K562 (cell line): ENCODE measurements at regions not wholly inside any gene's neighbourhood (a gene's known extent, or its start where the extent isn't known, plus 50 kb on each side); places are given as distances from the start of the nearest gene placed in this dataset.

Experiments used
- ATAC-seq: fragments of 200-7000 bp; cut with Tn5 transposase; 3 replicates; pipeline ENCODE4 v1.9.1; 2020; ENCODE audit warnings: moderate library complexity
- BruUV-seq: library from RNA; stranded (reverse); fragments of 400-500 nt; replicated peaks from 2 replicates; lab custom pipeline; 2021; lab: Mats Ljungman, UMichigan
- CTCF ChIA-PET: fragments of 300-600 bp; formaldehyde crosslinking; extraction: SDS; loops from one replicate; lab custom pipeline; 2021; ENCODE audit warnings: low intra/inter-chr PET ratio; lab: Yijun Ruan, JAX
- POLR2A ChIA-PET: fragments of 300-600, 350-650 bp; sonication (Branson Sonifier 250); formaldehyde crosslinking; extraction: SDS; loops from one replicate; lab custom pipeline; 2021; ENCODE audit warnings: antibody characterized with exemption, inconsistent platforms; lab: Yijun Ruan, JAX
- DNase-seq, 4 experiments: peaks; one replicate each; pipeline versions ENCODE4 v3.0.0 to v3.0.0-alpha.2; 2011 to 2018; ENCODE audit warnings: low spot score in 3 of 4, mixed read lengths in 3 of 4; ENCODE audit errors: extremely low read depth in 1 of 4
- FAIRE-seq: peaks from 2 replicates; lab custom pipeline; 2011; peaks lifted over from hg19 to GRCh38; lab: Jason Lieb, UNC
- H2AFZ ChIP-seq: 2 replicates; pipeline ENCODE4 v1.6.0; 2011; ENCODE audit warnings: low read depth, low read length, control low read depth, inconsistent platforms
- H3K27ac ChIP-seq: fragments of 200-600 bp; 3 replicates; pipeline ENCODE4 v1.8.0; 2011; ENCODE audit warnings: low read depth, mild to moderate bottlenecking, control low read depth, inconsistent platforms, low read length, moderate library complexity, mixed read lengths; ENCODE audit errors: extremely low read depth
- H3K27me3 ChIP-seq, 2 experiments: fragments of 300-600 bp in 1 of 2; 2 replicates in 1 of 2; 3 replicates in 1 of 2; pipeline versions ENCODE4 v1.6.0 to v1.8.0; 2011; ENCODE audit warnings: inconsistent platforms in 2 of 2, low read length in 2 of 2, mild to moderate bottlenecking in 1 of 2, mixed read lengths in 1 of 2, moderate library complexity in 1 of 2; ENCODE audit not compliant: control insufficient read depth in 2 of 2, insufficient read depth in 2 of 2
- H3K36me3 ChIP-seq: fragments of 300-600 bp; 3 replicates; pipeline ENCODE4 v1.8.0; 2011; ENCODE audit warnings: mild to moderate bottlenecking, low read length, inconsistent platforms; ENCODE audit not compliant: control insufficient read depth, insufficient read depth
- H3K4me1 ChIP-seq, 2 experiments: fragments of 200-600 bp in 1 of 2; replicated peaks in 1 of 2; 2 replicates in 1 of 2; 3 replicates in 1 of 2; pipeline versions ENCODE4 v1.5.1 to v1.8.0; 2011; ENCODE audit warnings: inconsistent platforms in 2 of 2, low read length in 2 of 2, mild to moderate bottlenecking in 1 of 2, mixed read lengths in 1 of 2, moderate library complexity in 1 of 2; ENCODE audit not compliant: control insufficient read depth in 2 of 2, insufficient read depth in 2 of 2
- H3K4me2 ChIP-seq: 2 replicates; pipeline ENCODE4 v1.6.1; 2011; ENCODE audit warnings: low read length, control low read depth, inconsistent platforms, mixed read lengths; ENCODE audit not compliant: insufficient read depth
- H3K4me3 ChIP-seq: fragments of 200-600 bp; sonication (generic), shearing (Covaris generic); 2 replicates; pipeline ENCODE4 v1.5.1; 2016; ENCODE audit warnings: control low read depth, inconsistent platforms
- H3K79me2 ChIP-seq: fragments of 200-600 bp; 3 replicates; pipeline ENCODE4 v1.8.0; 2011; ENCODE audit warnings: low read length, inconsistent platforms; ENCODE audit not compliant: control insufficient read depth, insufficient read depth
- H3K9ac ChIP-seq, 2 experiments: 2 replicates each; pipeline versions ENCODE4 v1.6.0 to v1.6.1; 2011; ENCODE audit warnings: low read depth in 2 of 2, low read length in 2 of 2, control low read depth in 1 of 2, inconsistent platforms in 1 of 2, mild to moderate bottlenecking in 1 of 2, mixed read lengths in 1 of 2; ENCODE audit not compliant: insufficient read depth in 1 of 2
- H3K9me1 ChIP-seq: one replicate; pipeline ENCODE4 v1.6.0; 2011; ENCODE audit warnings: inconsistent platforms, mild to moderate bottlenecking, low read length, moderate library complexity; ENCODE audit not compliant: control insufficient read depth, insufficient read depth
- H3K9me3 ChIP-seq: replicated peaks from 2 replicates; pipeline ENCODE4 v1.5.1; 2011; ENCODE audit warnings: low read depth, low read length, inconsistent platforms; ENCODE audit not compliant: control insufficient read depth, insufficient read depth
- H4K20me1 ChIP-seq: replicated peaks from 2 replicates; pipeline ENCODE4 v1.6.1; 2011; ENCODE audit warnings: low read length, inconsistent platforms, mixed read lengths; ENCODE audit not compliant: control insufficient read depth, insufficient read depth
- CBFB ChIP-seq: sonication (generic); formaldehyde crosslinking; IDR thresholded peaks from 2 replicates; pipeline ENCODE4 v1.4.0; 2020; ENCODE audit warnings: mild to moderate bottlenecking, missing genetic modification reagents
- MEF2D ChIP-seq: conservative IDR thresholded peaks from 2 replicates; pipeline ENCODE4 v1.6.1; 2016; ENCODE audit warnings: low read depth, missing genetic modification characterization, missing compliant biosample characterization
- NR2C1 ChIP-seq, 2 experiments: fragments of 450-650 bp; IDR thresholded peaks; 2 replicates each; pipeline ENCODE4 v1.6.1; 2017; ENCODE audit warnings: mild to moderate bottlenecking in 2 of 2, antibody characterized with exemption in 1 of 2, inconsistent platforms in 1 of 2, missing compliant biosample characterization in 1 of 2, missing genetic modification characterization in 1 of 2
- PKNOX1 ChIP-seq: fragments of 450-650 bp; IDR thresholded peaks from 2 replicates; pipeline ENCODE4 v1.6.1; 2016
- RBM34 ChIP-seq: fragments of 200-400 bp; formaldehyde crosslinking; IDR thresholded peaks from 2 replicates; pipeline ENCODE4 v1.6.1; 2018; ENCODE audit warnings: low read length, borderline replicate concordance; ENCODE audit not compliant: insufficient read depth
- THRB ChIP-seq: fragments of 450-650 bp; formaldehyde crosslinking; conservative IDR thresholded peaks from 2 replicates; pipeline ENCODE4 v1.4.0; 2022; ENCODE audit warnings: mild to moderate bottlenecking, missing genetic modification characterization
- ZNF239 ChIP-seq: fragments of 250-450 bp; sonication (Bioruptor Pico); IDR thresholded peaks from 2 replicates; pipeline ENCODE4 v1.4.0; 2020; ENCODE audit warnings: mild to moderate bottlenecking
- WGBS: fragments of 100-300 bp; shearing (Covaris generic); methylation state at CpG from one replicate; pipeline ENCODE4 v1.1.6; 2016; ENCODE audit warnings: low coverage, mixed read lengths; ENCODE audit not compliant: insufficient coverage; ENCODE audit errors: missing lambda C conversion rate; 5-methylcytosine and 5-hydroxymethylcytosine counted together
- in situ Hi-C: fragments of 300-500 bp; cut with MboI; formaldehyde crosslinking; loops from 4 replicates; pipeline ENCODE4 v1.15.0; 2018; ENCODE audit warnings: inconsistent platforms, mixed read lengths
- intact Hi-C: fragments of 100-400 bp; cut with micrococcal nuclease; formaldehyde crosslinking; loops from 2 replicates; pipeline ENCODE4 v1.14.2; 2022

GRCh38 chr13:82791035-82791434 lies 1091.2 kb downstream of the SLITRK1 start:
- Histone ChIP-seq H3K27me3 (no peaks in the 10 kb centered on the region), H2AFZ (no peak overlapping the region), H3K9me3 (no peaks in the 10 kb centered on the region), H3K36me3 (no peaks in the 10 kb centered on the region), H4K20me1 (no peaks in the 10 kb centered on the region), H3K9ac (no peak overlapping the region), H3K9me1 (no peaks in the 10 kb centered on the region), H3K4me1 (no peaks in the 10 kb centered on the region), H3K4me3 (no peak overlapping the region), H3K79me2 (no peaks in the 10 kb centered on the region), H3K4me2 (no peak overlapping the region), H3K27ac (no peak overlapping the region)
- no TSS peak for BruUV-seq
- FAIRE-seq (no peak), DNase-seq (no peak), ATAC-seq (no peak)
- WGBS = 3% methylated on average over 4 of the region's 4 CpGs
- in situ Hi-C loops = no loop called here
- CTCF ChIA-PET = no interaction called here
- intact Hi-C loops = no loop called here
- TF ChIP-seq THRB (CRISPR knock-in tag) = no peak
- TF ChIP-seq ZNF239 (CRISPR knock-in tag) = no peak
- no peak for TF ChIP-seq PKNOX1
- no peak for TF ChIP-seq CBFB (CRISPR knock-in tag)
- TF ChIP-seq NR2C1 (IDR thresholded peaks at IDR 0.05) = no peak
- no peak for TF ChIP-seq NR2C1 (tag; IDR thresholded peaks at IDR 0.05)
- no peak for TF ChIP-seq MEF2D
- no peak for TF ChIP-seq RBM34
- POLR2A ChIA-PET = no interaction called here
